ENCODE measurements at regions not wholly inside any gene's neighbourhood (a gene's known extent, or its start where the extent isn't known, plus 50 kb on each side); places are given as distances from the start of the nearest gene placed in this dataset.

DNA sequence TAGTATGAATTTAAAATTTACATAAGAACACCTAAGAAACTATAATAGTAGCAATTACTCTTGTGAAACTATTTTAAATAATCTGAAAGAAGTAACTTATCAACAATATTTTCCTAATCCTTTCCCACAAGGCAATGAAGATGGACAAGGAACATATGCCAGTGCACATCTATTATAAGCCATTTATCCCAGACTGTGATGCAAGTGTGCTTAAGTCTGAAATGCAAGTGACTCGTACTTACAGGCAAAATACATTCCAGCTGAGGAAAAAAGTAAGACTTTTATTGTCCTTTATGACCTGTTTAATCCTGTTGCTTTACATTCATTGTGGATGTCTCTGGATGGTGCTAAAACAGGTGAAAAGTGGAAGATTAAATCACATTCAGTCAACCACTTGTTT lies 709.4 kb downstream of the ZNF385D start:
- TF ChIP-seq, protein P1, sequence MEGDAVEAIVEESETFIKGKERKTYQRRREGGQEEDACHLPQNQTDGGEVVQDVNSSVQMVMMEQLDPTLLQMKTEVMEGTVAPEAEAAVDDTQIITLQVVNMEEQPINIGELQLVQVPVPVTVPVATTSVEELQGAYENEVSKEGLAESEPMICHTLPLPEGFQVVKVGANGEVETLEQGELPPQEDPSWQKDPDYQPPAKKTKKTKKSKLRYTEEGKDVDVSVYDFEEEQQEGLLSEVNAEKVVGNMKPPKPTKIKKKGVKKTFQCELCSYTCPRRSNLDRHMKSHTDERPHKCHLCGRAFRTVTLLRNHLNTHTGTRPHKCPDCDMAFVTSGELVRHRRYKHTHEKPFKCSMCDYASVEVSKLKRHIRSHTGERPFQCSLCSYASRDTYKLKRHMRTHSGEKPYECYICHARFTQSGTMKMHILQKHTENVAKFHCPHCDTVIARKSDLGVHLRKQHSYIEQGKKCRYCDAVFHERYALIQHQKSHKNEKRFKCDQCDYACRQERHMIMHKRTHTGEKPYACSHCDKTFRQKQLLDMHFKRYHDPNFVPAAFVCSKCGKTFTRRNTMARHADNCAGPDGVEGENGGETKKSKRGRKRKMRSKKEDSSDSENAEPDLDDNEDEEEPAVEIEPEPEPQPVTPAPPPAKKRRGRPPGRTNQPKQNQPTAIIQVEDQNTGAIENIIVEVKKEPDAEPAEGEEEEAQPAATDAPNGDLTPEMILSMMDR (IDR thresholded peaks at IDR 0.05; ENCODE audit: low read depth, low read length): no peak
- TF ChIP-seq POLR2A (IDR thresholded peaks at IDR 0.05; ENCODE audit: extremely low read depth, insufficient read length): no peak
- TF ChIP-seq, protein P2, sequence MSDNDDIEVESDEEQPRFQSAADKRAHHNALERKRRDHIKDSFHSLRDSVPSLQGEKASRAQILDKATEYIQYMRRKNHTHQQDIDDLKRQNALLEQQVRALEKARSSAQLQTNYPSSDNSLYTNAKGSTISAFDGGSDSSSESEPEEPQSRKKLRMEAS (IDR thresholded peaks at IDR 0.05; ENCODE audit: low read depth, low read length): no peak

Measured in NB4 (cell line).